Mesenchymal stem cell (in vitro differentiated cells and primary cell): ENCODE measurements at regions not wholly inside any gene's neighbourhood (a gene's known extent, or its start where the extent isn't known, plus 50 kb on each side); places are given as distances from the start of the nearest gene placed in this dataset.
A peak's percentile ranks its signal among the peaks of the same experiment; 100 is the strongest.

ENCODE experiments used
- DNase-seq: peaks from one replicate; pipeline ENCODE4 v3.0.0-alpha.2; 2013
- H2AFZ ChIP-seq: one replicate; pipeline ENCODE4 v1.6.1; 2013; ENCODE audit warnings: low read depth, mild to moderate bottlenecking, control low read depth, inconsistent platforms, low read length, moderate library complexity
- H2AK5ac ChIP-seq: 2 replicates; pipeline ENCODE4 v1.6.1; 2013; ENCODE audit warnings: low read length, moderate library complexity, mild to moderate bottlenecking, inconsistent platforms; ENCODE audit not compliant: severe bottlenecking
- H2BK120ac ChIP-seq: one replicate; pipeline ENCODE4 v1.6.1; 2013; ENCODE audit warnings: low read depth, mild to moderate bottlenecking, inconsistent platforms, low read length, moderate library complexity
- H2BK12ac ChIP-seq, 2 experiments: one replicate each; pipeline ENCODE4 v1.6.1; 2013; ENCODE audit warnings: inconsistent platforms in 2 of 2, low read length in 2 of 2, mild to moderate bottlenecking in 2 of 2, moderate library complexity in 2 of 2, control low read depth in 1 of 2
- H2BK15ac ChIP-seq: one replicate; pipeline ENCODE4 v1.6.1; 2013; ENCODE audit warnings: mild to moderate bottlenecking, low read depth, inconsistent platforms; ENCODE audit not compliant: poor library complexity, severe bottlenecking
- H2BK5ac ChIP-seq: 2 replicates; pipeline ENCODE4 v1.6.1; 2013; ENCODE audit warnings: low read depth, mild to moderate bottlenecking, low read length, control low read depth, inconsistent platforms; ENCODE audit not compliant: poor library complexity, severe bottlenecking
- H3K14ac ChIP-seq, 2 experiments: one replicate each; pipeline ENCODE4 v1.6.1; 2013; ENCODE audit warnings: inconsistent platforms in 2 of 2, low read length in 2 of 2, control low read depth in 1 of 2, mild to moderate bottlenecking in 1 of 2, moderate library complexity in 1 of 2
- H3K18ac ChIP-seq, 2 experiments: one replicate each; pipeline ENCODE4 v1.6.1; 2013; ENCODE audit warnings: inconsistent platforms in 2 of 2, low read length in 2 of 2, control low read depth in 1 of 2, low read depth in 1 of 2, mild to moderate bottlenecking in 1 of 2
- H3K23ac ChIP-seq, 2 experiments: one replicate each; pipeline ENCODE4 v1.6.1; 2013; ENCODE audit warnings: inconsistent platforms in 2 of 2, low read length in 2 of 2, mild to moderate bottlenecking in 2 of 2, moderate library complexity in 2 of 2, control low read depth in 1 of 2
- H3K27ac ChIP-seq: 2 replicates; pipeline ENCODE4 v1.5.1; 2013; ENCODE audit warnings: mild to moderate bottlenecking, moderate library complexity, low read length, control low read depth, inconsistent platforms; ENCODE audit not compliant: poor library complexity, severe bottlenecking
- H3K27me3 ChIP-seq, 2 experiments: 2 replicates each; pipeline versions ENCODE4 v1.6.1 to v1.7.0; 2013; ENCODE audit warnings: low read length in 2 of 2, mild to moderate bottlenecking in 2 of 2, moderate library complexity in 2 of 2, control low read depth in 1 of 2, inconsistent platforms in 1 of 2; ENCODE audit not compliant: control insufficient read depth in 1 of 2, insufficient read depth in 1 of 2
- H3K36me3 ChIP-seq, 2 experiments: 2 replicates each; pipeline versions ENCODE4 v1.6.1 to v1.7.0; 2013; ENCODE audit warnings: low read length in 2 of 2, control low read depth in 1 of 2, inconsistent platforms in 1 of 2, low read depth in 1 of 2, mild to moderate bottlenecking in 1 of 2; ENCODE audit not compliant: insufficient read depth in 2 of 2, control insufficient read depth in 1 of 2
- H3K4ac ChIP-seq, 2 experiments: one replicate each; pipeline ENCODE4 v1.6.1; 2013; ENCODE audit warnings: inconsistent platforms in 2 of 2, low read length in 2 of 2, mild to moderate bottlenecking in 2 of 2, moderate library complexity in 2 of 2, control low read depth in 1 of 2, low read depth in 1 of 2
- H3K4me1 ChIP-seq: 2 replicates; pipeline ENCODE4 v1.6.1; 2013; ENCODE audit warnings: low read depth, low read length, control low read depth; ENCODE audit not compliant: control insufficient read depth, insufficient read depth
- H3K4me2 ChIP-seq: 2 replicates; pipeline ENCODE4 v1.6.1; 2013; ENCODE audit warnings: low read length, mild to moderate bottlenecking, inconsistent platforms; ENCODE audit not compliant: poor library complexity, severe bottlenecking
- H3K4me3 ChIP-seq, 2 experiments: 2 replicates each; pipeline versions ENCODE4 v1.5.1 to v1.7.0; 2013; ENCODE audit warnings: low read length in 2 of 2, mild to moderate bottlenecking in 2 of 2, control low read depth in 1 of 2, low read depth in 1 of 2; ENCODE audit not compliant: insufficient read depth in 1 of 2
- H3K79me1 ChIP-seq: replicated peaks from 2 replicates; pipeline ENCODE4 v1.6.1; 2013; ENCODE audit warnings: mild to moderate bottlenecking, control low read depth, low read length, inconsistent platforms; ENCODE audit not compliant: poor library complexity, severe bottlenecking
- H3K9ac ChIP-seq: 2 replicates; pipeline ENCODE4 v1.7.0; 2013; ENCODE audit warnings: mild to moderate bottlenecking, low read length, moderate library complexity
- H3K9me3 ChIP-seq: 2 replicates; pipeline ENCODE4 v1.7.0; 2013; ENCODE audit warnings: mild to moderate bottlenecking, low read length; ENCODE audit not compliant: control insufficient read depth
- H4K8ac ChIP-seq: one replicate; pipeline ENCODE4 v1.6.1; 2013; ENCODE audit warnings: inconsistent platforms, mild to moderate bottlenecking, low read length, moderate library complexity
- H4K91ac ChIP-seq: one replicate; pipeline ENCODE4 v1.6.1; 2013; ENCODE audit warnings: mild to moderate bottlenecking, low read length, inconsistent platforms
- whole genome bisulfite sequencing: methylation state at CpG from one replicate; pipeline ENCODE4 v1.1.7; 2013; ENCODE audit warnings: mixed read lengths; 5-methylcytosine and 5-hydroxymethylcytosine counted together

DNA sequence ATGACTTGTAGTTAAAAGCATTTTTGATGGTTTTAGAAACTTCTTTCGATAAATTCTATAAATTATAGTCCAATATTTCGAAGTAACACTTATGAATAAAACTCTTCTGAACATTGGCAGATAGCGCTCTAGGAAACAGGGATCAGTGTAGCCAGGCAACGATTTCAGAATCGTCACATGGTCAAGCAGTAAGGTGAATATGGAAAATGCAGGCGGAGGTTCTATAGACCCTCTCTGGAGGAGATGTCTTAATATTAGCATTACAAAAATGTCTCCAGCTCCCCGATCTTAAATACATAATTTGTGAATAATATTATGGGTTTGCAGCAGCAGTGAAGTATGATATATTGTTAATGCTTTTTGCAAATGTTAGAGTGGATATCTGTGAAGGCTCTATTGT, 310.3 kb downstream of the SS18 start:
- H3K23ac ChIP-seq = no peak overlapping the region
- H3K4me1 ChIP-seq = no peaks in the 10 kb centered on the region
- DNase-seq = no peak
- H2BK5ac ChIP-seq = no peak overlapping the region
- no peak overlapping the region for H3K18ac ChIP-seq
- no peaks in the 10 kb centered on the region for H3K79me1 ChIP-seq
- no peak overlapping the region for H3K4me2 ChIP-seq
- no peak overlapping the region for H2BK12ac ChIP-seq
- H3K27me3 ChIP-seq = no peaks in the 10 kb centered on the region
- no peak overlapping the region for H2AFZ ChIP-seq
- H3K27ac ChIP-seq = no peak overlapping the region
- no peak overlapping the region for H3K4me3 ChIP-seq
- H2BK15ac ChIP-seq = no peak overlapping the region
- H3K36me3 ChIP-seq = no peaks in the 10 kb centered on the region
- H3K14ac ChIP-seq = no peak overlapping the region
- H3K9ac ChIP-seq = no peak overlapping the region
- H4K91ac ChIP-seq = no peak overlapping the region
- H3K9me3 ChIP-seq = no peaks in the 10 kb centered on the region
- no peak overlapping the region for H4K8ac ChIP-seq
- H3K4ac ChIP-seq = no peak overlapping the region
- H2BK120ac ChIP-seq = no peak overlapping the region
- no peak overlapping the region for H2AK5ac ChIP-seq
- WGBS = 100% methylated on average over 3 of the region's 7 CpGs

DNA sequence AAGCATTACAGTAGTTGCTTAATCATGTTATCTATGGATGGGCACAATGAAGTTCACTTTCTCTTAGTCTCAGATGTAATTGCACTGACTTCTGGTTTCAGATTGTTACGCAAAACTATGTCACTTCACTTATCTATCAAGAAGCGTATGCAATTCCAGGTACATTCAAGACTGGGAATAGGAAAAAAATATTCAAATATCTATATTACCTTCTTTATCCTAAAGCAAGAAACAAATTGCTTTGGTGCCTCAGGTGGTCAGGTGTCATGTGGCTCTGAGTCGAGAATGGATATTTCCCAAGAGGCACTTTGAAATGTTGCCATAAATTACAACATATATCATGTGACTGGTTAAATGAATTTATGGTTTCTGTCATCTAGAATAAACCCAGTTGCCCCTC, 318.6 kb downstream of the SS18 start:
- H3K27me3 ChIP-seq = peaks cover 0 to 3% of the 10 kb centered on the region in 2 experiments
- H3K36me3 ChIP-seq = no peaks in the 10 kb centered on the region
- no peak overlapping the region for H3K4me2 ChIP-seq
- no peak overlapping the region for H3K18ac ChIP-seq
- no peaks in the 10 kb centered on the region for H3K4me1 ChIP-seq
- no peak overlapping the region for H3K23ac ChIP-seq
- H2BK5ac ChIP-seq = no peak overlapping the region
- H3K9me3 ChIP-seq = peaks cover 12% of the 10 kb centered on the region
- H3K9ac ChIP-seq = no peak overlapping the region
- H4K8ac ChIP-seq = no peak overlapping the region
- WGBS = 100% methylated on average over 1 of the region's 3 CpGs
- H3K4ac ChIP-seq = no peak overlapping the region
- no peak overlapping the region for H2BK120ac ChIP-seq
- no peak overlapping the region for H3K14ac ChIP-seq
- no peak overlapping the region for H4K91ac ChIP-seq
- H2BK12ac ChIP-seq = no peak overlapping the region
- no peaks in the 10 kb centered on the region for H3K79me1 ChIP-seq
- DNase-seq = no peak
- H2AK5ac ChIP-seq = no peak overlapping the region
- no peak overlapping the region for H2AFZ ChIP-seq
- no peak overlapping the region for H3K27ac ChIP-seq
- H3K4me3 ChIP-seq = no peak overlapping the region
- no peak overlapping the region for H2BK15ac ChIP-seq

DNA sequence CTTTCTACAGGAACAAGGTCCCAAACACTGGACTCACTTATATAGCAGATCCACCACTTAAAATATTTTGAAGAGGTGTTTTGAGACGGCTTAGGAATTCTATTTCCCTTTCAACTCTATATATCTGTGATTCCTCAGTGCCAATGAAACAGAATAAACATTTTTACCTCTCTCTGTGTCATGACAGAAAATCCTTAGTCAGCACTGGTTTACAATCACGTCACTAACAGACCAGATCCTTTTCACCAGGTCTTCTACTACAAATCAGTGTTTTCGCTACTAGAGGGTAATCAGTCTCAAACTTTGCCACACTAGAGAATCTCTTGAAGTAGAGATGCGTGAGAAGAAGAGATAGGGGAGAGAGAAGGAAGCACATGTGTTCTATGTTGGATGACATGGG, 325.6 kb downstream of the SS18 start:
- H3K79me1 ChIP-seq = no peaks in the 10 kb centered on the region
- H3K9ac ChIP-seq = no peak overlapping the region
- no peak overlapping the region for H2BK12ac ChIP-seq
- H3K9me3 ChIP-seq = peaks cover 12% of the 10 kb centered on the region
- H4K8ac ChIP-seq = no peak overlapping the region
- 76% methylated on average over 2 of the region's 4 CpGs for WGBS
- H2BK15ac ChIP-seq = no peak overlapping the region
- H2BK5ac ChIP-seq = no peak overlapping the region
- H3K14ac ChIP-seq = no peak overlapping the region
- no peak overlapping the region for H3K23ac ChIP-seq
- H3K4me3 ChIP-seq = no peak overlapping the region
- H3K18ac ChIP-seq = no peak overlapping the region
- no peaks in the 10 kb centered on the region for H3K4me1 ChIP-seq
- H2AFZ ChIP-seq = no peak overlapping the region
- no peak overlapping the region for H4K91ac ChIP-seq
- no peak overlapping the region for H2AK5ac ChIP-seq
- no peak for DNase-seq
- no peak overlapping the region for H3K27ac ChIP-seq
- no peaks in the 10 kb centered on the region for H3K36me3 ChIP-seq
- no peak overlapping the region for H3K4me2 ChIP-seq
- H3K27me3 ChIP-seq = no peaks in the 10 kb centered on the region
- H3K4ac ChIP-seq = no peak overlapping the region
- no peak overlapping the region for H2BK120ac ChIP-seq

DNA sequence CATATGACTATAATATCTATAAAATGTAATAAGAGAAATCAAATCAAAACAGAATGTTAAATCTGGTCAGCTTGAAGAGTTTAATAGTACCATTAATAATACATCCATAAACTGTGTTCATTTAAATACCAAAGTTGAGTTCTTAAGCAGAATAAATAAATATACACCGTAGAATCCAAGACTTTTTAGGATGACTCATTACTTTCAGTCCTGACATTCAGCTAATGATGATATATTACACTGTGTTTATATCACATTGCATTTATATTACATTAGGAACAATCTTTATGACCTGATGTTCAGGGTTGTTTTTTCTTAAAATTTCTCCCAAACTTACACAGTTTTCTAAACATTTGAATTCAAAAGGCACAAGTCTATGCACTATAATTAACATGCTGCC, 331.3 kb downstream of the SS18 start:
- no peak overlapping the region for H3K9ac ChIP-seq
- no CpG with 5 or more reads among the region's 1 CpG for WGBS
- H3K79me1 ChIP-seq = no peaks in the 10 kb centered on the region
- no peak overlapping the region for H3K4me3 ChIP-seq
- no peak overlapping the region for H2BK12ac ChIP-seq
- no peaks in the 10 kb centered on the region for H3K36me3 ChIP-seq
- no peak overlapping the region for H3K14ac ChIP-seq
- DNase-seq = peak; percentile 3
- no peak overlapping the region for H3K18ac ChIP-seq
- H2AK5ac ChIP-seq = no peak overlapping the region
- H3K4me2 ChIP-seq = no peak overlapping the region
- H3K27ac ChIP-seq = no peak overlapping the region
- H3K9me3 ChIP-seq = no peaks in the 10 kb centered on the region
- no peak overlapping the region for H4K8ac ChIP-seq
- no peak overlapping the region for H3K23ac ChIP-seq
- H2BK120ac ChIP-seq = no peak overlapping the region
- no peaks in the 10 kb centered on the region for H3K4me1 ChIP-seq
- no peak overlapping the region for H2BK5ac ChIP-seq
- H2BK15ac ChIP-seq = no peak overlapping the region
- no peaks in the 10 kb centered on the region for H3K27me3 ChIP-seq
- no peak overlapping the region for H4K91ac ChIP-seq
- H3K4ac ChIP-seq = no peak overlapping the region
- no peak overlapping the region for H2AFZ ChIP-seq
